H9 (cell line): ENCODE measurements at regions not wholly inside any gene's neighbourhood (a gene's known extent, or its start where the extent isn't known, plus 50 kb on each side); places are given as distances from the start of the nearest gene placed in this dataset.

ENCODE experiments used
- DNase-seq: peaks from one replicate; pipeline ENCODE4 v3.0.0-alpha.2; 2017
- H2AFZ ChIP-seq: one replicate; pipeline ENCODE4 v1.6.1; 2013; ENCODE audit warnings: mild to moderate bottlenecking, low read length, control low read depth, moderate library complexity
- H2AK5ac ChIP-seq: 2 replicates; pipeline ENCODE4 v1.6.1; 2013; ENCODE audit warnings: low read length, control low read depth, mixed read lengths; ENCODE audit not compliant: insufficient read length
- H2BK120ac ChIP-seq: one replicate; pipeline ENCODE4 v1.6.1; 2013; ENCODE audit warnings: low read depth, mild to moderate bottlenecking, low read length, control low read depth, inconsistent platforms; ENCODE audit not compliant: poor library complexity, severe bottlenecking
- H2BK12ac ChIP-seq: 2 replicates; pipeline ENCODE4 v1.6.1; 2013; ENCODE audit warnings: low read length, control low read depth, mixed read lengths, low read depth; ENCODE audit not compliant: insufficient read length
- H2BK15ac ChIP-seq: 2 replicates; pipeline ENCODE4 v1.6.1; 2013; ENCODE audit warnings: low read depth, low read length, control low read depth
- H2BK20ac ChIP-seq: one replicate; pipeline ENCODE4 v1.6.1; 2013; ENCODE audit warnings: low read depth, mild to moderate bottlenecking, low read length, control low read depth, inconsistent platforms; ENCODE audit not compliant: poor library complexity, severe bottlenecking
- H2BK5ac ChIP-seq: 2 replicates; pipeline ENCODE4 v1.6.1; 2013; ENCODE audit warnings: low read length, control low read depth, mixed read lengths; ENCODE audit not compliant: insufficient read length
- H3K14ac ChIP-seq: 2 replicates; pipeline ENCODE4 v1.6.1; 2013; ENCODE audit warnings: low read length, control low read depth; ENCODE audit not compliant: insufficient read depth
- H3K18ac ChIP-seq: 2 replicates; pipeline ENCODE4 v1.6.1; 2013; ENCODE audit warnings: low read depth, mild to moderate bottlenecking, mixed read lengths, low read length, control low read depth; ENCODE audit not compliant: insufficient read length
- H3K23ac ChIP-seq: 2 replicates; pipeline ENCODE4 v1.6.1; 2013; ENCODE audit warnings: low read length, control low read depth, mixed read lengths, low read depth; ENCODE audit not compliant: insufficient read length
- H3K23me2 ChIP-seq: 2 replicates; pipeline ENCODE4 v1.6.1; 2013; ENCODE audit warnings: low read depth, mild to moderate bottlenecking, mixed read lengths, low read length, control low read depth; ENCODE audit not compliant: insufficient read length, poor library complexity, severe bottlenecking
- H3K27ac ChIP-seq: 2 replicates; pipeline ENCODE4 v1.5.1; 2013; ENCODE audit warnings: low read length, control low read depth, mixed read lengths, low read depth; ENCODE audit not compliant: insufficient read length
- H3K27me3 ChIP-seq: 2 replicates; pipeline ENCODE4 v1.6.1; 2013; ENCODE audit warnings: low read length, control low read depth, inconsistent platforms; ENCODE audit not compliant: insufficient read depth
- H3K4ac ChIP-seq: 2 replicates; pipeline ENCODE4 v1.6.1; 2013; ENCODE audit warnings: low read depth, mild to moderate bottlenecking, control low read depth, inconsistent platforms, low read length, moderate library complexity
- H3K4me1 ChIP-seq: 2 replicates; pipeline ENCODE4 v1.6.1; 2013; ENCODE audit warnings: low read length, control low read depth, inconsistent platforms; ENCODE audit not compliant: insufficient read depth
- H3K4me2 ChIP-seq: 2 replicates; pipeline ENCODE4 v1.6.1; 2013; ENCODE audit warnings: low read length, control low read depth, mixed read lengths; ENCODE audit not compliant: insufficient read length, insufficient read depth
- H3K56ac ChIP-seq: 2 replicates; pipeline ENCODE4 v1.6.1; 2013; ENCODE audit warnings: low read depth, mild to moderate bottlenecking, mixed read lengths, low read length, control low read depth; ENCODE audit not compliant: insufficient read length
- H3K79me1 ChIP-seq: 2 replicates; pipeline ENCODE4 v1.6.1; 2013; ENCODE audit warnings: low read depth, mild to moderate bottlenecking, moderate library complexity, low read length, control low read depth, inconsistent platforms; ENCODE audit not compliant: insufficient read depth, poor library complexity, severe bottlenecking
- H3K79me2 ChIP-seq: 2 replicates; pipeline ENCODE4 v1.6.1; 2013; ENCODE audit warnings: low read length, control low read depth, inconsistent platforms; ENCODE audit not compliant: insufficient read depth
- H3K9ac ChIP-seq: 2 replicates; pipeline ENCODE4 v1.6.1; 2013; ENCODE audit warnings: low read length, control low read depth, mixed read lengths; ENCODE audit not compliant: insufficient read length; ENCODE audit errors: extremely low read depth
- H3K9me3 ChIP-seq: one replicate; pipeline ENCODE4 v1.6.1; 2013; ENCODE audit warnings: low read depth, low read length, inconsistent platforms; ENCODE audit not compliant: control insufficient read depth
- H3T11ph ChIP-seq: one replicate; pipeline ENCODE4 v1.6.1; 2013; ENCODE audit warnings: mild to moderate bottlenecking, low read length, control low read depth, inconsistent platforms
- H4K20me1 ChIP-seq: one replicate; pipeline ENCODE4 v1.6.1; 2013; ENCODE audit not compliant: control insufficient read depth, insufficient read length, insufficient read depth
- H4K5ac ChIP-seq: 2 replicates; pipeline ENCODE4 v1.6.1; 2013; ENCODE audit warnings: low read depth, mild to moderate bottlenecking, mixed read lengths, low read length, control low read depth; ENCODE audit not compliant: insufficient read length
- H4K8ac ChIP-seq: replicated peaks from 2 replicates; pipeline ENCODE4 v1.6.1; 2013; ENCODE audit warnings: low read length, control low read depth, mixed read lengths, low read depth; ENCODE audit not compliant: insufficient read length
- H4K91ac ChIP-seq: 2 replicates; pipeline ENCODE4 v1.6.1; 2013; ENCODE audit warnings: low read depth, mild to moderate bottlenecking, moderate library complexity, mixed read lengths, low read length, control low read depth; ENCODE audit not compliant: insufficient read length
- H3K27ac Mint-ChIP-seq, 3 experiments: 2 replicates in 2 of 3; 3 replicates in 1 of 3; pipeline ENCODE4 v1.8.0; 2020 to 2021; ENCODE audit warnings: mixed read lengths in 3 of 3, mild to moderate bottlenecking in 1 of 3, moderate library complexity in 1 of 3
- H3K27me3 Mint-ChIP-seq: 2 replicates; pipeline ENCODE4 v1.8.0; 2021; ENCODE audit warnings: low read depth, mild to moderate bottlenecking, moderate library complexity, mixed read lengths
- H3K36me3 Mint-ChIP-seq, 3 experiments: 2 replicates in 2 of 3; 3 replicates in 1 of 3; pipeline ENCODE4 v1.8.0; 2020 to 2021; ENCODE audit warnings: low read depth in 3 of 3, mixed read lengths in 3 of 3; ENCODE audit not compliant: insufficient read depth in 1 of 3
- H3K4me1 Mint-ChIP-seq, 2 experiments: 2 replicates each; pipeline ENCODE4 v1.8.0; 2020; ENCODE audit warnings: mixed read lengths in 2 of 2
- H3K4me3 Mint-ChIP-seq, 2 experiments: 2 replicates in 1 of 2; 3 replicates in 1 of 2; pipeline ENCODE4 v1.8.0; 2020 to 2021; ENCODE audit warnings: mild to moderate bottlenecking in 2 of 2, mixed read lengths in 2 of 2, moderate library complexity in 1 of 2
- H3K9me3 Mint-ChIP-seq, 2 experiments: 2 replicates in 1 of 2; 3 replicates in 1 of 2; pipeline ENCODE4 v1.8.0; 2020; ENCODE audit warnings: mild to moderate bottlenecking in 2 of 2, mixed read lengths in 2 of 2, moderate library complexity in 1 of 2
- WGBS: extraction: QIAGEN DNeasy Blood & Tissue Kit; methylation state at CpG from one replicate; pipeline ENCODE4 v1.1.7; 2013; ENCODE audit warnings: missing lambda C conversion rate, low lambda C conversion rate, mixed read lengths; ENCODE audit not compliant: insufficient read length; ENCODE audit errors: extremely low coverage; 5-methylcytosine and 5-hydroxymethylcytosine counted together
- TF ChIP-seq, protein P1 (sequence below): fragments of 200-600 bp; sonication (generic); conservative IDR thresholded peaks from 3 replicates; pipeline ENCODE4 v1.8.0; 2021; ENCODE audit warnings: antibody characterized with exemption, mild to moderate bottlenecking

DNA sequence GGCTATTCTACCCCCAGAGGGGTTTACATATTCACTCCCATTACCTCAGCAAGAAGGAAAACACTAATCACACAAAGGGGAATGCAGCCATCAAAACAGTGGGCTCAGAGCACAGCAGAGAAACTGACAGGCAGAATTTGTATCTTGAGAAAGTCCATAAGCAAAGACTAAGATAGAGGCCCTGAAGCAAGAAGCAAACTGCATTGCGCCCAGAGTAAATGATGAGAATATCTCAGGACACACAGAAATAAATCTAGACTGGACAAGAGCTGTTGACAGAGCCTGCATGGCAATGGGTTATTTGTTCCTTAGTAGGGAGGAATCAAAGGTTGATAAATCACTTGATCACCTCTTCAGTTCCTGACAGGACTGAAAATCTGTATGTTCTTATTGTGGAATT, 440.7 kb upstream of the CELF2 start:
- TF ChIP-seq, protein P1, sequence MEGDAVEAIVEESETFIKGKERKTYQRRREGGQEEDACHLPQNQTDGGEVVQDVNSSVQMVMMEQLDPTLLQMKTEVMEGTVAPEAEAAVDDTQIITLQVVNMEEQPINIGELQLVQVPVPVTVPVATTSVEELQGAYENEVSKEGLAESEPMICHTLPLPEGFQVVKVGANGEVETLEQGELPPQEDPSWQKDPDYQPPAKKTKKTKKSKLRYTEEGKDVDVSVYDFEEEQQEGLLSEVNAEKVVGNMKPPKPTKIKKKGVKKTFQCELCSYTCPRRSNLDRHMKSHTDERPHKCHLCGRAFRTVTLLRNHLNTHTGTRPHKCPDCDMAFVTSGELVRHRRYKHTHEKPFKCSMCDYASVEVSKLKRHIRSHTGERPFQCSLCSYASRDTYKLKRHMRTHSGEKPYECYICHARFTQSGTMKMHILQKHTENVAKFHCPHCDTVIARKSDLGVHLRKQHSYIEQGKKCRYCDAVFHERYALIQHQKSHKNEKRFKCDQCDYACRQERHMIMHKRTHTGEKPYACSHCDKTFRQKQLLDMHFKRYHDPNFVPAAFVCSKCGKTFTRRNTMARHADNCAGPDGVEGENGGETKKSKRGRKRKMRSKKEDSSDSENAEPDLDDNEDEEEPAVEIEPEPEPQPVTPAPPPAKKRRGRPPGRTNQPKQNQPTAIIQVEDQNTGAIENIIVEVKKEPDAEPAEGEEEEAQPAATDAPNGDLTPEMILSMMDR, result no peak
- Histone ChIP-seq H3T11ph (no peak overlapping the region), H3K4me1 (no peaks in the 10 kb centered on the region; the same call in 1 of the 2 replicates), H3K23ac (no peak overlapping the region), H3K27me3 (no peaks in the 10 kb centered on the region), H2BK5ac (no peak overlapping the region), H3K4ac (no peak overlapping the region), H2BK15ac (no peak overlapping the region), H3K4me2 (no peak overlapping the region), H3K79me1 (no peaks in the 10 kb centered on the region), H2AK5ac (no peak overlapping the region), H3K23me2 (no peaks in the 10 kb centered on the region), H3K27ac (no peak overlapping the region), H4K5ac (no peak overlapping the region), H3K56ac (no peak overlapping the region), H3K18ac (no peak overlapping the region), H2BK12ac (no peak overlapping the region), H3K9me3 (no peaks in the 10 kb centered on the region), H2BK20ac (no peak overlapping the region), H3K9ac (no peak overlapping the region), H3K79me2 (no peaks in the 10 kb centered on the region), H4K20me1 (no peaks in the 10 kb centered on the region), H3K14ac (no peak overlapping the region), H4K8ac (no peak overlapping the region), H2AFZ (no peak overlapping the region), H4K91ac (no peak overlapping the region), H2BK120ac (no peak overlapping the region)
- no peak overlapping the region for H3K4me3 Mint-ChIP-seq
- no peak overlapping the region for H3K27ac Mint-ChIP-seq
- DNase-seq, result no peak
- no peaks in the 10 kb centered on the region for H3K27me3 Mint-ChIP-seq
- H3K36me3 Mint-ChIP-seq, result no peaks in the 10 kb centered on the region; a peak in 1 of 7 replicates
- peaks cover 0 to 3% of the 10 kb centered on the region in 2 experiments; a peak in 1 of 5 replicates for H3K9me3 Mint-ChIP-seq
- peaks cover 5% of the 10 kb centered on the region in 2 experiments; a peak in 2 of 4 replicates for H3K4me1 Mint-ChIP-seq
- WGBS, result no CpG with 5 or more reads among the region's 1 CpG
